Right ventricle myocardium inferior (tissue), 1 donor: ENCODE measurements at regions not wholly inside any gene's neighbourhood (a gene's known extent, or its start where the extent isn't known, plus 50 kb on each side); places are given as distances from the start of the nearest gene placed in this dataset.

Experiments used
- ATAC-seq: fragments of 200-7000 bp; cut with Tn5 transposase; one replicate; pipeline ENCODE4 v1.9.1; 2020; ENCODE audit warnings: mild to moderate bottlenecking, moderate library complexity
- DNase-seq: peaks from one replicate; pipeline ENCODE4 v3.0.0; 2021; ENCODE audit errors: missing footprints
- intact Hi-C: fragments of 100-400 bp; cut with DNase I; formaldehyde crosslinking; loops from one replicate; pipeline ENCODE4 v1.11.0; 2022
- donor health status: DM: no; HTN: yes; CAD: no; lungs with severe emphysema.

DNA sequence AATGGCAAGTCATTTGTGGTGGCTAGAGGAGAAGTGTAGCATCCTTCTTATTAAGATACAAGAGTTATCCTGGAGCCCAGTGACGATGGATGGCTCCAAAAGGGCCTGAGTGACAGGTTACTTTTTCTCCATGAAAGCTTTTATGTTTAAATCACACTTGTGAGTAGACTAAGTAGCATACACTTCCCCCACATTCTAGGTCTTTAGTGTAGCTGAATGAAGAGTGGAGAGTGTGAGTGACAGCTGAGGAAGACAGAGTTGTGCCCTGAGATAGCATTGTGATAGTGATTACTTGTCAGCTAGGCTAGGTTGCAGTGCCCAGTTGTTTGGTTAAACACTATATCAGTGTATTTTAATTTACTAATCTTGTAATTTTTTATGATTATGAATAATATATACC lies 337.8 kb downstream of the TENT4A start:
- ATAC-seq, result no peak
- no peak for DNase-seq
- intact Hi-C loops, result no loop called here

- ATAC-seq (no peak), DNase-seq (no peak)
- intact Hi-C loops, result no loop called here
Measured at GRCh38 chr5:7053125-7053524, 339.9 kb downstream of the TENT4A start.

GRCh38 chr5:7053528-7054209 lies 340.4 kb downstream of the TENT4A start:
- intact Hi-C loops, result no loop called here
- ATAC-seq (no peak), DNase-seq (no peak)

DNA sequence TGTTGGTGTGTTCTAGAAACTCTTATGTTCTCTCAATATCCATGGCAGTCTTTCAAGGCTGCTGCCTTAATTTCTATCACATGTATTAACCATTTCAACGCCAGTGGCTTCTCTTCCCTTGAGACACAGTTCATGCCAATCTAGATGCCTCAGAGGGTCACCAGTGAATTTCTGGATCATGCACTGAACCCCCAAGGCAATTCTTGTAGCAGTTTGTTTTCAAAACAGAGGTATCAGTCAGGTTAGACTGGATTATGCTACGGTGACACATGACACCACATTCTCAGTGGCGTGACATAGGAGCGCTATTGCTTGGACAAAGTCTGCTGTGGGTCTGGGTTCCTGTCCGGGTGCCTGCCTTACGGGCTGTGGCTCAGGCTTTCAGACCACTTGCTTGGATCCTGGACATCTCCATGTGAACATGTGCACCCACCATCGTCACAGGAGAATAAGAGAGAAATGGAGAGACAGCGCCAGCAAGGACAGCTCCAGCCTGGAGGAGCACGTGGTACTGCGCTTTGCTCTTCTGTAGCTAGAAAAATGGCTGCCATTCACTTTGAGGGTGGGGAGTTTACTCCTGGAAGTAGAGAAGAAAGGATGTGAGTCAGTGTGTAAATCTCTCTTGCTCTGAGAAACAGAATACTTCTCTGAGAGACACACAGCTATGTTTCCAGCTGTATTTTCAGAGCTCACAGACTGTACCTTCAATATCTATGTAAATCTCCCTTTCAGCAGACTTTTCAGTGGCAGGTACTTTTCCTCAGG lies 329.3 kb upstream of the ADCY2 start:
- intact Hi-C loops, result no loop called here
- ATAC-seq, result no peak
- DNase-seq, result no peak

GRCh38 chr5:7068156-7068555 lies 327.8 kb upstream of the ADCY2 start:
- DNase-seq (no peak), ATAC-seq (no peak)
- intact Hi-C loops, result no loop called here

GRCh38 chr5:7068899-7069298 lies 327.0 kb upstream of the ADCY2 start:
- ATAC-seq (no peak), DNase-seq (no peak)
- intact Hi-C loops, result no loop called here

DNA sequence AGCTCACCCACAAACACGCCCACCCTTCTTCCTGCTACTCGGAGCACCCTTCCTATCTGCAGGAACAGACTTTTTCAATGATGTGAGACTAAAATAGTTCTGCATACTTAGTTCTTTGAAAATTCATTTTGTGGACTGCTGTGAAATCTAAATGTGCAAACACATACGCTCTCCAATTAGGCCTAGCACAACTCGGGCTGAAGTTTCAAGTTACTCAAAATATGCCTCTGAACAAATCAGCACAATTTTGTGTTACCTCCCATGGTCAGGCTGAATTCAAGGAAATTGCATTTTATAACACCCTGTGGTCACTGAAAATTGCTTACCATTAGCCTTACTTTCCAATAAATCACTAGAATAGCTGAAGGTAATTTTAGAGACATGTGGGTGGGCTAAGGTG lies 323.8 kb upstream of the ADCY2 start:
- no peak for DNase-seq
- ATAC-seq, result no peak
- intact Hi-C loops, result no loop called here

DNA sequence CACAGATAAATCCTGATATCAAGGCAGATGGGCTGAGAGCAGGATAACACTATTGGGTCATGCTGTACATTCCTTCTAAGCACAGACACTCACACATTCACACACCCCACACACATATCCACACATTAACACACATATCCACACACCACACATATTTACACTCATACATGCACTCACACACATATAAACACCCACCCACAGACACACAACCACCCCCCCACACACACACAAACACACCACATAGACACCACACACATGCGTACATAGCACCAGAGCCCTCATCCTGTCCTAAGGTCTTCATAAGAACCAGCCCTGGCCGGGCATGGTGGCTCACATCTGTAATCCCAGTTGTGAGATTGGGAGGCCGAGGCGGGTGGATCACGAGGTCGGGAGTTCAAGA lies 322.3 kb upstream of the ADCY2 start:
- no peak for DNase-seq
- ATAC-seq, result no peak
- intact Hi-C loops, result no loop called here

GRCh38 chr5:7074176-7074575 lies 321.8 kb upstream of the ADCY2 start:
- DNase-seq, result no peak
- ATAC-seq, result no peak
- intact Hi-C loops, result no loop called here

GRCh38 chr5:7075470-7075869 lies 320.5 kb upstream of the ADCY2 start:
- ATAC-seq (no peak), DNase-seq (no peak)
- intact Hi-C loops, result no loop called here

DNA sequence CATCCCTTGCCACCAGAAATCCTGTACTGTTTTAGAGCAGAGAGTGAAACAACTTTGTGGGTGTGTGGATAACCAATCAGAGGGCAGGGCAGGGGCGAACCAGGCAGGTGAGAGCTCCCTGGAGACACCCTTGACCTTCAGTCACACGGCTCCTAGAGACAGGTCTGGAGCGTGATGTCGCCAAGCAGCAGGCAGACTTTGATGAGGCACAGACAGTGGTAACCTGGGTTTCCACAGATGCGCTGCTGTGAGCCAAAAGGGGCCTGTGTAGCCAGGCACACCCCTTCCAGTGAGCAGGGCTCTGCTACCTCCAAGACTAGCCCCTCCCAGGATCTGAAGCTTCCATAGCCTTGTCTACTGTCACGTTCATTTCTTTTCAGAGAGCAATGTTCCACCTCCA lies 317.8 kb upstream of the ADCY2 start:
- ATAC-seq, result no peak
- DNase-seq, result no peak
- intact Hi-C loops, result no loop called here

DNA sequence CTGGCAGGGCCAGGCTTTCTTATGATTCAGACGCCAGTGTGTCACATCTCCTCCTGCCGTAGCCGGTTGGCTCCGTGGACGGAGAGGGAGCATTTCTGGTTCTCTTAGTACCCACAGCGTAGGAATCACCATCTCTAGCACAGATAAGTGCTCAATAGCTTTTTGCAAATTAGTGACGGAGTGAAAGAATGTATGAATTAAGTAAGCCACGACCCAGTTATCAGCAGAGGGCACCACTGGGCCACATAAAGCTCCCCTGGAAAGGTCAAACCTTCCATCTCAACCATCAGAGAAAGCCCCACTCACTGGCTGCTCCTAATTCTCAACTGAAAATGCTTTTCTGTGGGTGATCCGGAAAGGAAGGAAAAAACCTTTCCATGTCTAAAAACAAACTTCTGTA lies 317.0 kb upstream of the ADCY2 start:
- ATAC-seq (no peak), DNase-seq (no peak)
- intact Hi-C loops, result no loop called here

DNA sequence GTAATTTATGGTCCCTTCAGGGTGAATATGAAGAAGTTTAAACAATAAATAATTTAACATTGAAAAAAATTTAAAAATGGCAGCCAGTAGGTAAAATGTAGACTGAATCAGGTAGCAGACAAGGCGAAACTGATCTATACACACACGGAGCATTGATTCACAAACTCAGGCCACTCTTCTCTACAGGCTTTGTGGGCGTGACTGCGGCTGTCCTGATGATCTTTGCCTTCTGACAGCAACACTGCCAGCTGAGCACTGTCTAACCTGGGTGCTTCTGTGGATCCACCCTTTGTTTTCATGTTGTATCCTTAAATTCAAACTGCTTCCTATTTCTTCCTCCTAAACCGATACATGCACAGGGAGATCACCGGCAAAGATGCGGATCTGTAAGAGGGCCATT lies 315.4 kb upstream of the ADCY2 start:
- intact Hi-C loops, result no loop called here
- DNase-seq (no peak), ATAC-seq (no peak)

GRCh38 chr5:7087719-7088297 lies 308.1 kb upstream of the ADCY2 start:
- intact Hi-C loops, result no loop called here
- no peak for DNase-seq
- no peak for ATAC-seq

GRCh38 chr5:7088849-7089248 lies 307.1 kb upstream of the ADCY2 start:
- intact Hi-C loops, result no loop called here
- DNase-seq, result no peak
- no peak for ATAC-seq

- DNase-seq (no peak), ATAC-seq (no peak)
- intact Hi-C loops, result no loop called here
Measured at GRCh38 chr5:7094626-7095025, 301.3 kb upstream of the ADCY2 start.

DNA sequence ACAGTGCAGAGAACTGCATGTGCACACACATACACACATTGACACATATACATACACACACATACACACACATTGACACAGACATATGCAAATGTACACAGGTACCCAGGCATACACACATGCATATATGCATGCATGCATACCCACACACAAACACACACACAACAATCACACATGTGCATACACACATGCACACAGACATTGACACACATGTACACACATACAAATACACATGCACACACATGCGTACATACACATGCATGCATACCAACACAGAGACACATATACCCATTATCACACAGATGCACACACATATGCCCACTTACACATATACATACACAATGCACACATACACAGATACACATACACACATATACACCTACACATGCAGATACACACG lies 299.6 kb upstream of the ADCY2 start:
- ATAC-seq, result no peak
- no peak for DNase-seq
- intact Hi-C loops, result no loop called here

DNA sequence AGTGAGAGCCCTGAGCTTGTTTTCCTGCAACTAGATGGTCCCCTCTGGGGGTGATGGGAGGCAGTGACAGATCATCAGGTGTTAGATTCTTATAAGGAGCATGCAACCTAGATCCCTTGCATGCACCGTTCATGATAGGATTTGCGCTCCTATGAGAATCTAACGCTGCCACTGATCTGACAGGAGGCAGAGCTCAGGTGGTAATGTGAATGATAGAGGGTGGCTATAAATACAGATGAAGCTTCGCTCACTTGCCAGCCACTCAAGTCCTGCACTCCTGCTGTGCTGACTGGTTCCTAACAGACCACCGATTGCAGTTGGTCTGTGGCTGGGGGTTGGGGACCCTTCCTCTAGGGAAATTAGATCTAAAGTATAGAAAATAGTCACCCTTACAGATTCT lies 290.6 kb upstream of the ADCY2 start:
- ATAC-seq (no peak), DNase-seq (no peak)
- intact Hi-C loops, result no loop called here

GRCh38 chr5:7117961-7118360 lies 278.0 kb upstream of the ADCY2 start:
- DNase-seq (no peak), ATAC-seq (no peak)
- intact Hi-C loops, result no loop called here

DNA sequence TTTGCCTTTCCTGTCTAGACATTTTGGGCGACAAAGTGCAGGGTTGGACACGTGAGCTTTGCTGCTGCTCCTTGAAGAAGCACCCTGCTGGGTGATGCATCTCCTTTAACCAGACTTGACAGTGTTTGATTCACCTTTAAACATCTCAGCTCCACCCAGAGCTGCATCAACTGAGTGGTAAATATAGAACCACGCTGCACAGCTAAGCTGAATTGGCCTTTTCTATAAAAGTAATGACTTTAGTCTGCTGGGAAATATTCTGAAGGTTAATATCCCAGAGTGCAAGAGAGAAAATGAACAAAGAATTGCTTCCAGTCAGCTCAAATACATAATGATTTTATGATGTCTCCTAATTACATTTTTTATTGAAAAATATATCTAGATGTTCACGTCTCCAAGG lies 264.3 kb upstream of the ADCY2 start:
- intact Hi-C loops, result no loop called here
- ATAC-seq (no peak), DNase-seq (no peak)
